Lung microvascular endothelial cell (primary cell): ENCODE measurements at regions not wholly inside any gene's neighbourhood (a gene's known extent, or its start where the extent isn't known, plus 50 kb on each side); places are given as distances from the start of the nearest gene placed in this dataset.

ENCODE experiments used
- DNase-seq, 2 donors: peaks; one replicate each; pipeline versions ENCODE4 v3.0.0 to v3.0.0-alpha.2; 2010; ENCODE audit warnings: low read depth in 2 of 2

DNA sequence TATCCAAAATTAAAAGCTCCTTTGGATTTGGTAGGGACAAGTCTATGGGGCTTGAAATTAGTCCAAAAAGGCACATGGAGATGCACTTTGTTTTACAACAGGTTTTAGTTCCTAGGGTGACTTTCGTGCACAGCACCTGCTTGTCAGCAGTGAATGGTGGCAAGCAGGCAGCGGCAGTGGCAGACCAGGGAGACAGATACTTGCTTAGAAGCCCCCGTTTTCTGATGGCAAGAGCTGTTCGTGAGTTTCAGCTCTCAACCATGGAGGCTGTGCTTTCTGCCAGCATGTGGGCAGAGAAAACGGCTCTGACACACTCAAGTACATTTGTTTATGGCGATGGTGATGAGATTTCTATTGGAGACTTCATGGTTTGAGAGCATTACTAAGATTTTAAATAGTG, 61.7 kb upstream of the SHH start:
- DNase-seq: no peak

- no peak for DNase-seq
Observed at GRCh38 chr7:155872678-155873369, 60.6 kb upstream of the SHH start.

DNA sequence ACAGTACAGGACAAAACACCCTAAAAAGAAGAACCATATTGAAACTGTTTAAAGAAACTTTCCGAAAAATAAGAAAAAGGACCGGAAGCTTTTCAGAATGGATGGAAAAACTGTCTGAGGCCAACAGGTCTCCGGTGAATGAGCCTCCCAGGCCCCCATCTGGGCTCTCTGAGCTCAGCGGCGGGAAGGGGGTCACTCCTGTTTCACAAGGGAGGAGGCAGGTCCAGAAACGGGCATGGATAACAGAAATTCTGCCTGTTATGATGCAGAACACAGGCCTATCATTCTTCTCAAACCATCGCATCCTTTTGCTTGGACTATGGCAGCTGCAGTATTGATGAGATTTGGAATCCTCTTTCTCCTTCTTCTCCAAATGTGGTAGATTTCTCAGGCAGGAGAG, 58.9 kb upstream of the SHH start:
- DNase-seq: no peak

DNA sequence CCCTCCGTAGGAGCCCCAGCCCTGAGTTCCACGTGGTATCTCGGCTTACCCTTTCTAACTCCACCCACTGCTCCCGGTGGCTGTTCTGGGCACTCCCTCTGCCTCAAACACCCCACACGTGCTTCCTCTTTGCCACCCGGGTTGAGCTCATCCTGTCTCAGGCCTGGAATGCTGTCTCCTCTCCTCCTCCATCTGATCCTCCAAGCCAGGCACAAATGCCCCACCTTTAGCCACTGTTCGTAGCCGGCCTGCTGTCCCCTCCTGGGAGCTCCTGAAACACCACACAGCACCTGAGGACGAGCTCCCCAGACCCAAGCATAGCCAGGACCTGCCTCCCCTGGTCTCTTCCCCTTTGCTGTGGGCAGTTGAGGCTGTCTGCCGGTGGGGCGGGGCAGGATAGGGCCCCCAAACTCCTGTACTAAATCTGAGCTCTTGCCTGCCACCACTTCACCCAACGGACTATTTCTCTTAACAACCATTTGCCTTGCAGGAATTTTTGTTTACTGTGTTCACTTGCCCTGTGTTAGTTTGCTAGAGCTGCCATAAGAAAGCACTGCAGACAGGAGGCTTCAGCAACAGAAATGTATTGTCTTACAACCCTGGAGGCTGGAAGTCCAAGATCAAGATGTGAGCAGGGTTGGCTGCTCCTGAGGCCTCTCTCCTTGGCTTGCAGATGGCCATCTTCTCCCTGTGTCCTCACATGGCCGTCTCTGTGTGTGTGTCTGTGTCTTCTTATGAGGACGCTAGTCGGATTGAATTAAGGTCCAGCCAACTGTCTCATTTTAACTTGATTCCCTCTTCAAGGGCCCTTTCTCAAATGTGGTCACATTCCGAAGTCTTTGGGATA, 58.3 kb upstream of the SHH start:
- no peak for DNase-seq

GRCh38 chr7:155869784-155870076, 57.5 kb upstream of the SHH start:
- DNase-seq: no peak

DNA sequence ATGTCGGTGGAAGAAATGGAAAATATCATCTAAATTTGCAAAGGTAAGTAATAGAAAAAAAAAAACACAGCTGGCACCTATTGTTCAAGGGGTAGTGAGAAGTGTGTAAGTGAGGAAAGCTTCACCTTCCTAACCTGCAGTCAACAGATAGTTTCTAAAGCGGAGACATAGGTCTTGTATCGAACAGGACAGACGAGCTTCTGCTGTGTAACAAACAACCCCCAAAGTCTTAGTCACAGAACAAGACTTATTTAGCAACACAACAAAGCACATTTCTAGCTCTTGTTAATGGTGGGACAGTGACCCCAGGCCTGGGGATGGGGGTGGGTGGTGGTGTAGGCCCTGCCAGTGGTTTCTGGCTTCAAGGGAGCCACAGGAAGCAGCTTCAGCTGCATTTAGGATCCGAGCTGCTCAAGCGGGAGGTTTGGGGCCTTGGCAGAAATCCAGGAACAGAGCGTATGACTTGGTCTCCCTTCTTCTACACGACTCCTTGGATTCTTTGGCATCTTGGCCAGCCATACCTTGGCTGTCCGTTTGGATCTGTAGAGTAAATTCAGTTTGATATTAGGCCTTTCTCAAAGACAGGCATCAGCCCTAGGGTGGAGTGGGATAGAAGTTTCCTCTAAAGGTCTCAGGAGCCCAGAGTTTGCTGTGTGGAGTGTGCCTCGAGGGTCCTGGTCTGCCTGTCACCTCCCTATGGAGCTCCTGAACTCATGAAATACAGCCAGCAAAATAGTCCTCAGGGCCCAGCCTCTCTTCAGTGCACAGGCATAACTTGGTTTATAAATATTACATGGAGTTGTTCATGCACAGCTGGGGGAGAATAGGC, 56.9 kb upstream of the SHH start:
- DNase-seq: no peak

- DNase-seq: no peak
Observed at GRCh38 chr7:155867734-155868400, 55.6 kb upstream of the SHH start.

GRCh38 chr7:155867280-155867679, 55.0 kb upstream of the SHH start:
- DNase-seq: no peak

DNA sequence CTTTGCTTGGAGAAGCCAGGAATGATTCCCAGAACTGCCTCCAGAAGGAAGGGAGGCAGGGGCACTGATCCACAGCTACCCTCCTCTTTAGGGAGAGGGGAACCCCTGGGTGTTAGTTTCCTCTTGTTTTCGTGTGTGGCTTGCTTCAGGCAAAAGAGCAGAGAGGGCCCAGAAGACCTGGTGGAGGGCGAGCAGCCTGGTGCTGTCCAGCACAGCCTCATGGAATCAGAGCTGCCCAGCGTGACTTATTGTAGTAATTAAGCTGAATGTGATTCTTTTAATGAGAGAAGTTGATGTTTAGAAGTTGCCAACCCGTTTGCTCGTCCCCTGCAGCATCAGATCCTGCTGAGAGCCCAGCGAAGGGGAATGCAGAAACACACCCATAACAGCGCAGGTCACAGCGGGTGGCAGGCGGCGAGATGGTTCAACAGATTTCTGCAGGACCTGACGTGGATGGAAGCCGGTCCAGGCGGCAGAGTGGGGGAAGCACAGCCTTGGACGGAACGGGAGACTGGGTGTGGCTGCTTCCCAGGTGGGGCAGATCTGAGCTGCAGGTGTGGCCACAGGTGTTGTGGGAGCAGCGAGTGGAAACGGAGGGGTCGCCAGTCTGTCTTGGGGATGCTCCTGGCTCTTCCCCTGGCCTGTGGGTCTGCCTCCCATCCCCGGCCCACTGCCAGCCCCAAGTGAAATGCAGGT, 53.7 kb upstream of the SHH start:
- DNase-seq: no peak

DNA sequence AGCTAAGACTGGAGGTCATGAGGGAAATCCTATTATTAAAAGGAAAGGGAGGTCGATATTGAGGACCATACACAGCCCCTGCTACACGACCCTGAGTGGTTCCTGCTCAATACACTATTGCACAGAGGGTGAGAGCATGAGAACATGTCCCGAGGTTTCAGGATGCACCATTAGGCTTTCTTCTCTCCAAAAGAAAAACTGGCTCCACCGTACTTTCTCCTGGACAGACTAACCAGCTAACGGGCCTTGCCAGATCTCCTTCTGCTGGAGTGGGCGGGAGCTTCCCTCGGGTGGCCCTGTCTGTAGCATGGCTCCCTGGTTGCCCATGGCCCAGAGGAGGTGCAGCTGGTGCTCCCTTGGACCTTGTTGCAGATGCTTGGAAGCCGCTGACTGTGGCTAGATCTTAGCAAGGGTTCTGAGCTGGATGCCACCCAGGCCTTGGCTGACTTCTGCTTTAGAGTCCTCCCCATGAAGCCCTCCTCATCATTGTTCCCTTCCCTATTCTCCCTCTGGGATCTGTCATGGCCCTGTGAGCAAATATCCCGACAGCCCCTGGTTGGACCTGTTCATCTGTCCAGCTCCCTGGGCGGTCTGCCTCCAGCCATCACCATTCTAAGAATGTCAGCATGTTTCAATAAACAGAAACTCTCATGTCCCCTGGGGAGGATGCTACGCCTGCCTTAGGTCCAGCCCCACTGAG, 52.9 kb upstream of the SHH start:
- DNase-seq: no peak

GRCh38 chr7:155864271-155864985, 52.2 kb upstream of the SHH start:
- DNase-seq: no peak

DNA sequence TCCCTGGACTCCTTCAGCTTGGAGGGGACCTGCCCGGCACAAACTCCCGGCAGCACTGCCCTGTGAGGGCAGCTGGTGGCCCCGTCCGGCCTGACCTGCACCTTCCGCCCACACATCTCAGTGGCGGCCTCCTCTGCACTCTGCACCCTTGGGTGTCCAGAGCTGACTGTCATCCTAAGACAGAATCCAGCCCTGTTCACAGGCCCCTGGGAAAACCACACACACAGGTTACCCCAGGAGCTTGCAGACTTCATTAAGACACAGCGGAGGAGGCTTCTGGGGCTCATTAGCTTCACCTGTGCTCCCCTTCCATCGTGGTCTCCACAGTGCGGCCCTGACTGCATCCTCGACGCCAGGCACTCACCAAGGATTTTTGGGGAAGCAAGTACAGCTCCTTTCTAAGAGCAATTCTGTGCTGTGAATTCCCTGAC, 51.5 kb upstream of the SHH start:
- DNase-seq: no peak

DNA sequence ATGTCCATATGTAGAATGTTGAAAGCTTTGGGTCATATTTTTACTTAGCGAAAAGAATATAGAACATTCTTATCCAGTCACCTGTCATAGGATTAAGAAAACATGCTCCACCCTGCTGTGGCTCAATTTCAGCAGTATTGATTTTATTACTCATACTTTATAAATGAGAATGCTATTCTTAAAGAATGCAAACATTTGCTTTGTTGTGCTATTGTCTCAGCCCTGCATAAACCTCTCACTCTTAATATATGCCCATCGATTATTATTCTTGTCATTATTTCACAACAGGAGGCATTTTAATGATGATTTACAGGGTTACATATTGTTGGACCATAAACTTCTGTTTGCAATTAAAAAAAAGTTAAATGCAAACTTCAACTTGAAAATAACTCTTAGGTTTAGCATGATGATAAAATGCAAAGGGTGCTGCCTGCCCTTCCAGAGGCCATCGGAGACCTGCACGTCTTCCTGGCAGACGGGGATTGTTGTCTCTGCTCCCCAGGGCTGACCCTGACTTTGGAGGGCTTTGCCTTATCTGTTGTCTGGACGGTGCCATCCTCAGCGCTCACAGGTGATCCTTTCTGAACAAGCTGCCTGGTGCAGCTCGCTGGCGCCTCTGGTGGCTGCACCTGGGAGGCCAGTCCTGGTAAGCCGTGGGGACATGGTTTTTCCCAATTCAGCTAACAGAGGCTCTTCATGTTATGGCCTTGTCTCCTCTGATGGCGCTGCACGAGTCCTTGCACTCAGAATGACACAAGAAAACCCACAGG, 50.0 kb upstream of the SHH start:
- DNase-seq: no peak
